Parathyroid adenoma (tissue), 2 donors: ENCODE measurements at regions not wholly inside any gene's neighbourhood (a gene's known extent, or its start where the extent isn't known, plus 50 kb on each side); places are given as distances from the start of the nearest gene placed in this dataset.

Experiments used
- H2AFZ ChIP-seq: fragments of 300-600 bp; sonication (generic); one replicate; pipeline ENCODE4 v1.7.0; 2017; ENCODE audit warnings: antibody characterized with exemption, mild to moderate bottlenecking
- H3K27ac ChIP-seq: fragments of 300-600 bp; sonication (generic); one replicate; pipeline ENCODE4 v1.7.0; 2017
- H3K27me3 ChIP-seq: fragments of 300-600 bp; sonication (generic); one replicate; pipeline ENCODE4 v1.7.0; 2017; ENCODE audit warnings: low read length; ENCODE audit not compliant: control insufficient read depth, insufficient read depth
- H3K36me3 ChIP-seq: fragments of 300-600 bp; sonication (generic); one replicate; pipeline ENCODE4 v1.7.0; 2017; ENCODE audit warnings: low read length; ENCODE audit not compliant: control insufficient read depth, insufficient read depth
- H3K4me1 ChIP-seq: fragments of 300-600 bp; sonication (generic); one replicate; pipeline ENCODE4 v1.7.0; 2017; ENCODE audit warnings: control low read depth
- H3K4me2 ChIP-seq: fragments of 300-600 bp; sonication (generic); one replicate; pipeline ENCODE4 v1.7.0; 2017; ENCODE audit warnings: low read length
- H3K4me3 ChIP-seq: fragments of 300-600 bp; sonication (generic); one replicate; pipeline ENCODE4 v1.7.0; 2017; ENCODE audit warnings: low read depth, low read length
- H3K79me2 ChIP-seq: fragments of 300-600 bp; sonication (generic); one replicate; pipeline ENCODE4 v1.7.0; 2017; ENCODE audit warnings: control low read depth
- H3K9ac ChIP-seq: fragments of 300-600 bp; sonication (generic); one replicate; pipeline ENCODE4 v1.7.0; 2017; ENCODE audit warnings: mild to moderate bottlenecking
- H3K9me3 ChIP-seq: fragments of 300-600 bp; sonication (generic); one replicate; pipeline ENCODE4 v1.7.0; 2017; ENCODE audit warnings: low read length; ENCODE audit not compliant: control insufficient read depth
- TF ChIP-seq, protein P1 (sequence below): fragments of 300-600 bp; sonication (generic); IDR thresholded peaks from one replicate; pipeline ENCODE4 v1.7.0; 2017; ENCODE audit warnings: antibody characterized with exemption, mild to moderate bottlenecking
- donor health status: primary hyperparathyroidism.

DNA sequence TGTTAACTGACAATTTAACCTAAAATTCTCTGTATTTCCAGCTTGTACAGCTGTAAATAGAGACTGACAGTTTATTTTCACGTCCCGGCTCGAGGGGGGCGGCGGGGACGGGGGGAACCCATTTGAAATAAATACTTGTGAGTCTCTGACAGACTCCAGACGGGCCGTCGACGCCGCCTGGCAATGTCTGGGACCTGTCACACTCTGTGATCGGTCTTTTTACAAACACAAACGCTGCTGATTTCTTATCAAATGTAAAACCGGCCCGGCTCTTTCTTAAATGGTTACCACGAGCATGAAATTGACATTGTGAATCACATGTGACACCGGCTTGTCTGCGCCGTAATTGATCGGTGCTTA is 57.0 kb downstream of the UNCX start:
- Histone ChIP-seq H2AFZ (peak overlapping the region; percentile 74), H3K4me2 (peak overlapping the region; percentile 82), H3K4me3 (peak overlapping the region; percentile 48), H3K4me1 (no peaks in the 10 kb centered on the region), H3K79me2 (no peaks in the 10 kb centered on the region), H3K27me3 (no peaks in the 10 kb centered on the region), H3K9ac (no peak overlapping the region), H3K9me3 (no peaks in the 10 kb centered on the region), H3K36me3 (no peaks in the 10 kb centered on the region), H3K27ac (no peak overlapping the region)
- TF ChIP-seq, protein P1, sequence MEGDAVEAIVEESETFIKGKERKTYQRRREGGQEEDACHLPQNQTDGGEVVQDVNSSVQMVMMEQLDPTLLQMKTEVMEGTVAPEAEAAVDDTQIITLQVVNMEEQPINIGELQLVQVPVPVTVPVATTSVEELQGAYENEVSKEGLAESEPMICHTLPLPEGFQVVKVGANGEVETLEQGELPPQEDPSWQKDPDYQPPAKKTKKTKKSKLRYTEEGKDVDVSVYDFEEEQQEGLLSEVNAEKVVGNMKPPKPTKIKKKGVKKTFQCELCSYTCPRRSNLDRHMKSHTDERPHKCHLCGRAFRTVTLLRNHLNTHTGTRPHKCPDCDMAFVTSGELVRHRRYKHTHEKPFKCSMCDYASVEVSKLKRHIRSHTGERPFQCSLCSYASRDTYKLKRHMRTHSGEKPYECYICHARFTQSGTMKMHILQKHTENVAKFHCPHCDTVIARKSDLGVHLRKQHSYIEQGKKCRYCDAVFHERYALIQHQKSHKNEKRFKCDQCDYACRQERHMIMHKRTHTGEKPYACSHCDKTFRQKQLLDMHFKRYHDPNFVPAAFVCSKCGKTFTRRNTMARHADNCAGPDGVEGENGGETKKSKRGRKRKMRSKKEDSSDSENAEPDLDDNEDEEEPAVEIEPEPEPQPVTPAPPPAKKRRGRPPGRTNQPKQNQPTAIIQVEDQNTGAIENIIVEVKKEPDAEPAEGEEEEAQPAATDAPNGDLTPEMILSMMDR = no peak

DNA sequence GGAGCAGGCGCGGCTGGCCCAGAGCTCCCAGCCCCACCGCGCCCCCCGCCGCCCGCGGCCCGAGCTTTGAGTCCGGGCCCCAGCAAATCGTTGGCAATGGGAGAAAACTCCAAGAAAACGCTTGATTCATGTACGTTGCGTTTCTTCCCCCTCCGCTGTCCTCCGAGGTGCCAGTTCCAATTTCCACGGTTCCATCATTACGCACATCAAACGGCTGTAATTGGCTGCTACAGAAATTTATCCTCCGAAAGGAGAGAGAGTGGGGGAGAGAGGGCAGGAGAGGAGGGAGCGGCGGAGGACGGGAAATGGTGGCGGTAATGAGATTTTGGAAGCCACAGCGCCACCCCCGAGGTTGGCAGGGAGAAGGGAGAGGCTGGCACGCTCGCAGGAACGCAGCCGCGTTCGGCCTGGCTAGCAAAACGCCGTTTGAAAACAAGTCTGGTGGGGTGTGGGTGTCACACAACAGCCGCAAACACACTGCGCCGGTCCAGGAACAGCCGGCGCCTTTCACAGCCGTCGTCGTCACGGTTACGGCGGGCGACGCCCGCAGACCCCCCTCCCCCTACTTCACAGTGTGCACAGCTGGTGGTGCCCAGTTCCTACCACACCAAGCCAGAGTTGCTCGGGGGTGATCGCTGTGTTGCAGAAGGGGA is 57.5 kb downstream of the UNCX start:
- Histone ChIP-seq H3K79me2 (no peaks in the 10 kb centered on the region), H2AFZ (peak overlapping the region; percentile 74), H3K27ac (no peak overlapping the region), H3K9ac (no peak overlapping the region), H3K4me3 (peak overlapping the region; percentile 48), H3K36me3 (no peaks in the 10 kb centered on the region), H3K4me2 (peak overlapping the region; percentile 82), H3K4me1 (no peaks in the 10 kb centered on the region), H3K9me3 (no peaks in the 10 kb centered on the region), H3K27me3 (no peaks in the 10 kb centered on the region)
- TF ChIP-seq, protein P1 = no peak

DNA sequence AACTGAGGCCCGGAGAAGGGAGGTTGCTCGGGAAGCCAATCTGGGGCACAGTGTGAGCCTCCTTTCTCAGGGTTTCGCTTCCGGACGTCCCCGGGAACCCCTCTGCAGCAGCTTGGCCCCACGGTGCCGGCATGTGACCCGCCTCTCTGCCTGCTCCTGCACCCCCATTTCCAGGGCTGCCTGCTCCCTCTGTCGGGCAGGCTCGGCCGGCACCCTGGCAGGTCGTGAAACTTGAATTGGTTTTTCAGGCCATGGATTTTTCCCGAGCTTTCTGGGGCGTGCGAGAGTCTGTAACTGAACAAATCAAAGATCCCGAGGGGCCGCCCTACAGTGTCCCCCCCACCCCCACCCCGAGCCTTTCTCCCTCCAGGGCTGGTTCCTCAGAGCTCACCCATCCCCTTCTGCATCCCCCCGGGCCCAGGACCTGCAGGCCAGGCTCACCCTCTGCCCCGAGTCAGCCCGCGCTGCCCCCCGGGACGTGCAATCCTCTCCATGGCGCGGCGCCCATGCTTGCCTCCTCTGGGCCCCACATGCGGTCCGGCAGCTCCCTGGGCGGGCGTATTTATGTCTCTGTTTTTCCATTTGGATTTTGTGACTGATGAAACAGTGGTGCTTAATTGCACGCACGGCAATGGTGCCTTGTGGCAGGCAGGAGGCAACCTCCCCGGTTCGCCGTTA is 58.1 kb downstream of the UNCX start:
- Histone ChIP-seq H3K4me3 (peak overlapping the region; percentile 48), H3K9me3 (no peaks in the 10 kb centered on the region), H3K36me3 (no peaks in the 10 kb centered on the region), H3K27me3 (no peaks in the 10 kb centered on the region), H3K4me1 (no peaks in the 10 kb centered on the region), H3K79me2 (no peaks in the 10 kb centered on the region), H3K9ac (no peak overlapping the region), H2AFZ (peak overlapping the region; percentile 74), H3K27ac (no peak overlapping the region), H3K4me2 (peak overlapping the region; percentile 82)
- TF ChIP-seq, protein P1 = no peak

DNA sequence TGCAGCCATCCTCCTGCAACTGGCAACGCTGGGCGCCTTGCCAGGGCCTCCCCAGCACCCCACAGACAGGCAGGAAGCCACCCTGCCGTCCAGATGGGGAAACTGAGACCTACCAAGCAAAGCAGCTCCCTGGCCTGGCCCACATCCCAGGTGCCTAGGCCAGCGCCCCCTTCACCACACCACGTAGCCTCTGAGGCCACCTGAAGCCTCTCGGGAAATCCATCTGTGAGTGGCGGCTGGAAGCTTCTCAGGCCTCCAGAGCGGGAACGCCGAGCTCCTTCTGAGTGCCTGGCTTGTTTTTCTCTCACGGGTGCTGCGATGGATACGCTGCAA is 58.7 kb downstream of the UNCX start:
- no peak overlapping the region for H3K27ac ChIP-seq
- no peaks in the 10 kb centered on the region for H3K4me1 ChIP-seq
- H3K79me2 ChIP-seq = no peaks in the 10 kb centered on the region
- no peak overlapping the region for H2AFZ ChIP-seq
- H3K4me2 ChIP-seq = no peak overlapping the region
- H3K4me3 ChIP-seq = no peak overlapping the region
- no peaks in the 10 kb centered on the region for H3K36me3 ChIP-seq
- H3K27me3 ChIP-seq = no peaks in the 10 kb centered on the region
- TF ChIP-seq, protein P1 = no peak
- H3K9me3 ChIP-seq = no peaks in the 10 kb centered on the region
- H3K9ac ChIP-seq = no peak overlapping the region
